ENCODE measurements at regions not wholly inside any gene's neighbourhood (a gene's known extent, or its start where the extent isn't known, plus 50 kb on each side); places are given as distances from the start of the nearest gene placed in this dataset.
"Not testable (repeated sequence)": the region's sequence is repeated elsewhere in the genome, so short reads cannot be mapped to it uniquely, and the experiment has no call there.

DNA sequence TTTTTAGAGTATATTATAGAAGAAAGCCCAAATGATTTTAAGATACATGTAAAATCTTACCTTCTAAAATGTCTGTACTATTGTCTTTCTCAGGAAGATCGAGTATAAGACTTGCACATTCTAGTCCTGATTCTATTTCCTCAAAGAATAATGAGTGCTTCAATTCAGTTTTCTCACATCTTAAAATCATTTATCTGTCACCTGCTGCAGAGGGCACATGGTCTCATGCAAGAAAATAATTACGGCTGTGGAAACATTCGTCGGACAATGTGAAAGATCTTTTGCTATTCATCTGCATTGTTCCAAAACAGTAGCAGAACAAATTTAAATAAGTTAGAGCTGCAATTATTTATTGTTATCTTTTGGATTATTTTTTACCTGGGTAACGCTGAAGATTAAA, 1403.5 kb downstream of the PCDH9 start:
- DNase-seq (ENCODE audit: low read depth): no peak

DNA sequence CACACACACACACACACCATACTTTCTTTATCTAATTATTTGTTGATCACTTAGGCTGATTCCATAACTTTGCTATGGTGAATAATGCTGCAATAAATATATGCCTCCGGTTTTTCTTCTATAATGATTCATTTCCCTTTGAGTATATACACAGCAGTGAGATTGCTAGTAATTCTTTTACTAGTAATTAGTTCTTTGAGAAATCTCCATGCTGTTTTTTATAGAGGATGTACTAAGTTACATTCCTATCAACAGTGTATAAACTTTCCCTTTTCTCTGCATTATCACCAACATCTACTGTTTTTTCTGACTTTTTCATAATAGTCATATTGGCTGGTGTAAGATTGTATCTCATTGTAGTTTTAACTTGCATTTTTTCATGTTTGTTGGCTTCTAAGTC, 1405.1 kb downstream of the PCDH9 start:
- no peak for DNase-seq (ENCODE audit: low read depth)

DNA sequence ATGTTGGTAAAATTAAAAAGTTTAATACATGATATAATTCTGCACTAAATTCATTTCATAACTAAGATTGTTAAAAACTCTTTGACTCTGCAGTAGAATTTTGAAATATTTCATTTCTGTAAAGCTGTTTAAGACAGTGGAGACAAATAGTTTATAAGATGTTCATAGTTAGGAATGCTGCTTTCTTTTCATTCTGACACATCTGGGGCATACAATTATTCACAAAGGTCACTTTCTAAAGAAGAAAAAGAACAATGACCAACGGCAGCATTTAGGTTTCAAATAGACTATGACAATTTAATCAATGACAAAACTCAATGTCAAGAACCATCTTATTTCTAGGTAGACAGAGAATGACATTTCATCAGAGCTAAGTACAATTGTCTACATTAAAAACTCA, 1422.1 kb downstream of the PCDH9 start:
- peak; percentile 12 for DNase-seq (ENCODE audit: low read depth)

DNA sequence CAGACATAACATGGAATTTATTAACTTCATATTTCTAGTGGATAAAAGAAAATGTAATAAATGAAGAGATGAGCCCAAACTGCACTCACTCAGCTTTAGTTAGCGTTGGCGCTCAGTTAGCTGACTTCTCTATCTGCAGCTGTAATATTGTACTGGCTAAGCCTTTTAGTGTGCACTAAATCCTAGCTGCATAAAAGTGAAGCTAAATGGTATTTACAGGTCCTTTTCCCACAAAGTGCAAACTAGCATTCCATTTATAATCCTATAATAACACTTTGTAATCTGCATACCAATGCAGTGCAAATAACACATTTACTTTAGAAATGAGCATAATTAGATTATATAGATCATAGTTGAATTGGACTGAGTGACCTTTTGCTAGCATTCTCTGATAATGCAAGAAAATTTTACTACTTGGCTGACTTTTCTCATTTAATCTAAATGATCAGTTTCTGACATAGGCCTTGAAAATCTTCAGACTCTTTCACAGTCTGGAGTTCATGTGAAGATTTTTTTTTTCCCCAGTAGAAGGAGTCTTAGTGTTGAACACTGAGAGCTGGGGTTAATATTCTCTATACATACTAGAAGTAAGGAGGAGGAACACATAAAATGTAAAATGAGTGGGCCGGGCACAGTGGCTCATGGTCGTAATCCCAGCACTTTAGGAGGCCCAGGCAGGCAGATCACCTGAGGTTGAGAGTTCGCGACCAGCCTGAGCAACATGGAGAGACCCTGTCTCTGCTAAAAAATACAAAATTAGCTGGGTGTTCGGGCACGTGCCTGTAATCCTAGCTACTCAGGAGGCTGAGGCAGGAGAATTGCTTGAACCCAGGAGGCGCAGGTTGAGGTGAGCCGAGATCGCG, 1426.4 kb downstream of the PCDH9 start:
- DNase-seq (ENCODE audit: low read depth): no peak

DNA sequence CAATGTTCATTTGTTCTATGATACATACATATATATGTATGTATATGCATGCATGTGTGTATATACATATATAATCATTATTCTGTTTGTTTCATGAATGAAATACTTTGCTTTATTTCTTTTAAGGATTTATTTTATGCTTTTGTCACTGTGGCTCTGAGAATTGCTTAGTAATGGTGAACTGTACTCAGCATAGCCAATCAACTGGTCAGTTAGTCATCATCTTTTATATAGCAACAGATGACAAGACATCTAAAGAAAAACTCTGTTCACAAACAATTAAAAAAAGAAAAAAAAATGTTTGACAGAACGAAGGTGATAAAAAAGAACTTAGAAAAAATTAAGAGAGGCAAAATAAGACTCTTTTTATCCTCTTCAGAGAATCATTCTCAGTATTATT, 1440.3 kb downstream of the PCDH9 start:
- DNase-seq (ENCODE audit: low read depth): peak; percentile 76

DNA sequence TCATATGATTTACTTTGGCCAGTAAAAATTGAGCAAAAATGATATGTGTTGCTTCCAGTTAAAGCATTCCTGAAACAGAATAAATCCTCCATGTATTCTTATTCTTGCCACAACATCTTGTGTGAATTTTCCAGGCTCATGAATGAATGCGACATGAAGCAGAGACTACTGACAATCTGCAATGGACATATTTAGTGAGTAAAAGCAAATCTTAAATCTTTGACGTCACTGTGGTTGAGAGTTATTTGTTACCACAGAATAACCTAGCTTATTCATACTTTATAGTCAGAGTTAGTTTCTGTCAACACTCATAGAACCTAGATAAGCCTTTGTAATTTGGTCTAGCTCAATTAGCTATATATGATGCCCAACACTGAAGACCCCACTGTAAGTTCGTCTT, 1443.1 kb downstream of the PCDH9 start:
- peak; percentile 9 for DNase-seq (ENCODE audit: low read depth)

DNA sequence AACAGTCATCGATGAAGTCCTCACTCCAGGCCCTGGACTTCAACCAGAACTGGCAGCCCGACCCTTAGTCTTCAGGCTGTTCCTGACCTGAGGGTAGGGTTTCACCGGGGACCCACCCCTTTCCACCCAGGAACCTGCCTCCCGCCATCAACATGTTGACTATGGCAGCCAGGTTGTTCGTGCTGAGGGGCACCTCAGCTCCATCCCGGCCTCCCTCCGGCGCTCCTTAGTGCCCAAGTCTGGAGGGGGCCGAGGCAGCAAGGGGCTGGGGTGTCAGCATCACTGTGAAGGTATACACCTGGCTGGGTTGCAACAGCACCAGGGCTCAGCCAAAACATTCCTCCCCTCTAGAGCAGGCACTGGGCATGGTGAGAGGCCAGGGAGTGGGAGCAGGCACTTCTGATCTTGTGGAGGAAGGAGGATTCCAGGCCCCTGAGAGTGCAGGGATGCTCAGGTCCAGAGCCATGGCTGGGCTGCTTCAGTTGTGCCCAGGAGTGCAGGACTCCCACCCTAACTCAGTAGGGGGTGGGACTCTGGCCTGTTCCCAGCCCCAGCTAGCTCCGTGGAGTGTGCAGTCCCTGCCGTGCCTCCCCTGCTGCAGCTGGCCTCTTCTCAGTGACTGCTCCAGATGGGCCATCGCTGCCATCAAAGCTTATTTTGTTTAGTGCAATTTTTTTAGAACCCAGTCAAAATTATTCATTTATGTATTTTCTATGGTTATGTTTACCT, 1445.9 kb downstream of the PCDH9 start:
- no peak for DNase-seq (ENCODE audit: low read depth)

DNA sequence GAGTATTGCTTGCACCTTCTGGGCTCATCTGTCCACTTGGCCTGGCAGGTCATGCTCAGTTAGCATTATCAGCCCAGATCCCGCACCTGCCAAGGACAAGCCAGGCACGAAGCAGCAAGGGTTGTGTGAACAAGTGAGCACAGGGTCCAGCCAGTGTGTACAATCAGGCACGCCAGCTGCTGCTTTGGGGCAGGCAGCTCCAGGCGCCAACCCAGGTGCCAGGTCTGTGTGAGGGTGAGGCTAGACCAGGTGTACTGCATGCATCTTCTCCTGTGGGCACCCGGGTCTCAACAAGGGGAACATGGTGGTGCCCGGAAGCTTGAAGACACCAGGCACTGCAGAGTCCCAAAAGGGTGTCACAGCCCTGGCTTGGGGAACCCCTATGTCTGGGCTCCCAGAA, 1446.8 kb downstream of the PCDH9 start:
- no peak for DNase-seq (ENCODE audit: low read depth)

DNA sequence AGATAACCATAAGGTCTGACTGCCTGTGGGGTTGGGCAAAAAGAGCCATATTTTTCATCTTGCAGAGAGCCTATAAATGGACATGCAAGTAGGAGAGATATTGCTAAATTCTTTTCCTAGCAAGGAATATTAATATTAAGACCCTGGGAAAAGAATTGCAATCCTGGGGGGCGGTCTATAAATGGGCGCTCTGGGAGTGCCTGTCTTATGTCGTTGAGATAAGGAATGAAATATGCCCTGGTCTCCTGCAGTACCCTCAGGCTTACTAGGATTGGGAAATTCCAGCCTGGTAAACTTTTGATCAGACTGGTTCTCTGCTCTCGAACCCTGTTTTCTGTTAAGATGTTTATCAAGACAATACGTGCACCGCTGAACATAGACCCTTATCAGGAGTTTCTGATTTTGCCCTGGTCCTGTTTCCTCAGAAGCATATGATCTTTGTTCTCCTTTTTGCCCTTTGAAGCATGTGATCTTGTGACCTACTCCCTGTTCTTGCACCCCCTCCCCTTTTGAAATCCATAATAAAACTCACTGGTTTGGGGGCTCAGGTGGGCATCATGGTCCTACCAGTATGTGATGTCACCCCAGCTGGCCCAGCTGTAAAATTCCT, 1458.3 kb downstream of the PCDH9 start:
- DNase-seq (ENCODE audit: low read depth): not testable (repeated sequence)

DNA sequence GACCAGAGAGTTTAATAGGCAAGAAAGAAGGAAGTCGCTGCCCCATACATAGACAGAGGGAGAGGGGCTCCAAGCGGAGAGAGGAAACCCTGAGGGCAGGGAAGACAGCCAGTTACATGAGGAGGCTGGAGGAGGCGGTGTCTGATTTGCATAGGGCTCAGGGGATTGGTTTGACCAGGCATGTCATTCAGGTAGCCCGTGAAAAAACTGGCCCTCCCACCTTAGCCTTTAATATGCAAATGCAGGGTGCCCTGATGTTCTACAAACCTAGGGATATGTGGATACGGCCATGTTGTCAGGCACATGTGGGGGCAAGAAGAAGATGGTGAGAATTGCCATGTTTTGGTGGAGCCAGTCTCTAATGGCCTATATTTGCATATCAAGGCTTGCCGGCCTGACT, 1461.6 kb downstream of the PCDH9 start:
- no peak for DNase-seq (ENCODE audit: low read depth)

DNA sequence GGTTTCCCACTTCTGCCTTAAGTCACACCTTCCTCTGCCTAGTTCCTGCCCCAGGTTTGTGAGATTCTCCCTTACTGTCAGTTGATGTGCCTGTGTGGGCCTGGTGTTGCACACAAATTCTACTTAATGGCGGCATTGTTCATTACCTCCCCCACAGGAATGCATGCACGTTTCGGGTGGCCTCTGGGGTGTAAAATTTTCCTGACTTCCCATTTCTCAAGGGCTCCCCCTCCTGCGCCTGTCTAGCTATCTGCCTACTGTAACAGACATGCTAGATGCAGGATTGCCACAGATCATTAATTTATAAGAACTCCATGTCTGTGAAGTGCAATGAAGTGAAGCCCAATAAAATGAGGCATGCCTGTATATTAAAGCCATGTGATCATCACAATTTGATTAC, 1466.3 kb downstream of the PCDH9 start:
- DNase-seq (ENCODE audit: low read depth): no peak

DNA sequence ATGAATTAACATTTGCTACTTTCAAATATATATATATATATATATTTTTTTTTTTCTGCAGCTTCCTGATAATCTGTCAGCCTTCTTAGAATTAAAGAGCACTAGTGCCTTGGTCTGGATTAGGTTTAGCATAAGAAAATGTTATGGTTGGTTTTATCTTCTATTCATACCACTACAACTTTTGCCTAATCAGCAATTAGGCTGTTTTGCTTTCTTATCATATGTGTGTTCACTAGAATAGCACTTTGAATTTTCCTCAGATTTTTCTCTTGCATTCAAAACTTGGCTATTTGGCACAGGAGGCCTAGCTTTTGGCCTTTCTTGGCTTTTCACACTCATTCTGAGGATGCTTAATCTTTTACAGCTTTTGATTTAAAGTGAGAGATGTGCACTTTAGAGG, 1468.1 kb downstream of the PCDH9 start:
- DNase-seq (ENCODE audit: low read depth): no peak

DNA sequence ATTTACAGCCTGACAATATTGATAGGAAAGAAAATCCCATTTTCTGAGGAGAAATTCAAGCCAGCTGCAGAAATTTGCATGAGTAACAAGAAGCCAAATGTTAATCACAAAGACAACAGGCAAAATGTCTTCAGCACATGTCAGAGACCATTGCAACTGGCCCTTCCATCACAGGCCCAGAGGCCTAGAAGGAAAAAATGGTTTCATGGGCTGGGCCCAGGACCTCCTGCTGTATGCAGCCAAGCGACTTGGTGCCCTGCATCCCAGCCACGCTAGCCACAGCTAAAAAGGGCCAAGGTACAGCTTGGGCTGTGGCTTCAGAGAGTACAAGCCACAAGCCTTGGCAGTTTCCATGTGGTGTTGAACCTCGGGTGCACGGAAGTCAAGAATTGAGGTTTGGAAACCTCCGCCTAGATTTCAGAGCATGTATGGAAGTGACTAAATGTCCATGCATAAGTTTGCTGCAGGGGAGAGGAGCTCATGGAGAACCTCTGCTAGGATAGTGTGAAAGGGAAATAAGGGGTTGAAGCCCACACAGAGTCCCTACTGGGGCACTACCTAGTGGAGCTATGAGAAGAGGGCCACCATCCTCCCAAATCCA, 1474.0 kb downstream of the PCDH9 start:
- no peak for DNase-seq (ENCODE audit: low read depth)

DNA sequence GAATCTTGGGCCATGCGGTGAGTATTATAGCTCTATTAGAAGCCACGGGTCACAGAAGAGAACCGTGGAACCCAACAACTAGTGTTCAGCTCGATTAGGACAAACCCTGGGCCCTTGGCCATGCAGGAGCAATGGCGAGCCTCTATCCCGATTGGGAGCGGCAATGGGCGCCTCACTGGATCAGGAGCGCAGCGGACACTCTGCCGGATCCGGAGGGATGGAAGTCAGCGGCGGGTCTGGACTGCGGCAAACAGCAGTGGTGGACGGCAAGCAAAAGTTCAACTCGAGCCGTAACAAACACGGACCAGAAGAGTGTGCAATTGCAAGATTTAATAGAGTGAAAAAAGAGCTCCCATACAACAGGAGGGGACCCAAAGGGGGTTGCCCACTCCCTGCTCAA, 1481.9 kb downstream of the PCDH9 start:
- DNase-seq (ENCODE audit: low read depth): no peak

DNA sequence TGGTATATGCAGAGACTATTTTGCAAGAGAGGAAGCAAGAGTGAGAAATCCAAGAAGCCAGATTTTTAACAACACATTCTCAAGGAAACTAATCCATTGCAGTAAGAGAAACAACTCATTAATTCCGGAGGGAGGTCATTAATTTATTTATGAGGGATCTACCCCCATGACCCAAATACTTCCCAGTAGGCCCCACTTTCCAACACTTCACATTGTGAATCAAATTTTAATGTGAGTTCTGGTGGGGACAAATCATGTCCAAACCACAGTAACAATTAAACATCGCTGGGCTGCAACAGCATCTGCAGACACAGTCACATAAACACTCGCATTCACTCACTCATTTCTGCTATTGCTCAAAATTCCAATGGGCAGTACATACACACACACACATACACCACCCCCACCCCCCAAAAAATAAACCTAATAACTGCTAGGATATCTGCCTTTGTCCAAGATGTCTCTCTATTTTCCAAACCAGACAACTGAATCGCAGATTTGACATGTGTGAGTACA, 1483.7 kb downstream of the PCDH9 start:
- no peak for DNase-seq (ENCODE audit: low read depth)

DNA sequence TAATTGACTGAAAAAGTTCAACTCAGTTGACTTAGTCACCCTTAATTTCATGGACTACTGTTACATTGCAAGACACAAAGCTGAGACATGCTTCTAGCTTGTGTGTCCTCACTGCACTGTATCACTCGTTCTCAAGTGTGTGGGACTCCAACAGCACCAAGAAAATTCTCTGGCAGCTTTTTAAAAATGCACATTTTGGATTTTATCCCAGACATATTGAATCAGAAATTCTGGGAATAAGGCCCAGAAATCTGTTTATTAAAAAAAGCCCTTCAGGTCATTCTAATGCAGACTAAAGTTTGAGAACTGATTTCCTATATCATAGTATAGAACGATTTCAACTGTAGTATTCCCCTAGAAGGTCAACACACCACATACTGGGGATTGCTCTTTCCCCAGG, 1485.3 kb downstream of the PCDH9 start:
- DNase-seq (ENCODE audit: low read depth): peak; percentile 52

DNA sequence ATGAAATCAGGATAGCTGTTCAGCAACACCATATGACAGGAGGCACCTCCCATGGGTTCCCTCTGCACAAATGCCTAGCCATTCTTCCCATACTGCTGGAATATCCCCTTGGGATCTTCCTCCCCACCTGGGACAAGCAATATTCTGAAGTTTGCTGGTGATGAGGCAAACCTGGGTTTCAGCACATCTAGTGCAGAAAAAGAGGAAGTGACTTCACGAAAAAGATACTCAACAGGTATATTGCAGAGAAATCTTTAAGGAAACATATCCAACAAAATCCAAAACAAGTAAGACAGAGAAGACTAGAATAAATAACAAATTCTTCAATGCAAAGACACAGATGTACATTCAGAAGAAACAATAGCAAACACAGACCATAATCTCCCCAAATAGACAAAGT, 1497.0 kb downstream of the PCDH9 start:
- DNase-seq (ENCODE audit: low read depth): no peak

DNA sequence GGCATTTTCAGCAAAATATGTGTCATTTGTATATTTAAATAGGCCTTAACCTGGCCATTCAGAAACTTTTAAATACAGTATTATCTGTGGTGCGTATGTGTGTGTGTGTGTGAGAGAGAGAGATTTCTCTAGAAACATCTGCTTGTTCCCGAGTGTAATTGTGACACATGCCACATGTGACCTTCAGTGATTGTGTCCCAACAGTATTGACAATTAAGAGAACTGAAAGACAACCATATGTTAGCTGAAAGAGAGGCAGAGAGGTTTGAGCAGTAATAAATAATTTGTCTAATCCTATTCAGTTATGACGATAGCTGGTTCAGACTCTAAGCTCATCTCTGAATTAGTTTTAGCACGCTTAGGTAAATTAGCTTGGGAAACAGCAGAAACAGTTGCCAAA, 1503.1 kb downstream of the PCDH9 start:
- DNase-seq (ENCODE audit: low read depth): no peak

DNA sequence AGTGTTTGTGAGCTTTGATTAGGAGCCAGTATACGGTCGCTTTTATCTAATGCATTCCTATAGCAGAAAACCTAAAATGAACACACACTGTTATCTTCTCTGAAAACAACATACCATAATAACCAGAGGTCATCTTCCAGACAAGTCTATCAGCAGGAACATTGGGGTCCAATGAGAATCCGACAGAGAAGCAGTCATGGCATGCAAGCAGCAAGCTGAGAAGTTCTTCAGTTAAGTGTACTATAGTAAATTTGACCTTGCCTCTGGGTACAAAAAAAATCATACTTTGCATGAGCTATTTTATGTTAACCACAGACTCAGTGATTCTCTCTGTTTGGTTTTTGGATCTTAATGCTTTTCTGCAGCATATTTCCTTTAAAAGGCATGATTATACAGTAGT, 1505.1 kb downstream of the PCDH9 start:
- peak; percentile 85 for DNase-seq (ENCODE audit: low read depth)

DNA sequence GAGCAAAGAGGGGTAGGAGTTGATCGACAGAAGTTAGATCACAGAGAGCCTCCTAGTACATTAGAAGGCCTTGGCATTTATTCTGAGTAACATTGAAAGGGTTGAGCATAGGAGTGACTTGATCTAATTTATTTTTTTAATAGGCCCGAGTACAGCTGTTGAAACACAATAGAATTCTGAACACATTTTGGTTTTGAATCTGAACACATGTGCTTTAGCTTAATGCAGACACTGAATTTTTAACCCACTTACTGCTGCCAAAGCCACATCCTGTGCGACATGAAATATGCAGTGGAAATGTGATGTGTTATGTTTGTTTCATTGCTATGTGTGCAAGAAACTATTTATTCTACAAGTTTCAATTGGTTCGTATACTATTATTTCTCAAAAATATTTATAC, 1505.9 kb downstream of the PCDH9 start:
- DNase-seq (ENCODE audit: low read depth): peak; percentile 83

DNA sequence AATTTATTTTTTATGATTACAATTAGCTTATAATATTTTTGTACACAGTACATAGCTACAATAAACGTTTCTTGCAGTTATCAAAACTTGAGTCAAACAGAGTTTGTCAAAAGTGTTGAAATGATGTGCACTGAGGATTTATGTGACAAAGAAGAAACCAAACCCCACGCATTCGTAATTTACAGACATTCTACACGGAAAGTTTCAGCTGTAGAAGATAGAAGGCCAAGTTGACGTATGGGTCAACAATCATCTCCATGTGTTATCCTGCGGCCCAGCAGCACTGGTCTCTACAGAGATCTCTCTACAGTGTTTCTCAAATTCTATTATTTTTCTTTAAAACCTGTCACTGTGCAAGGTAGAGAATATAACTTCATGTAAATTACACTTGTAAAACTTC, 1507.6 kb downstream of the PCDH9 start:
- DNase-seq (ENCODE audit: low read depth): no peak

DNA sequence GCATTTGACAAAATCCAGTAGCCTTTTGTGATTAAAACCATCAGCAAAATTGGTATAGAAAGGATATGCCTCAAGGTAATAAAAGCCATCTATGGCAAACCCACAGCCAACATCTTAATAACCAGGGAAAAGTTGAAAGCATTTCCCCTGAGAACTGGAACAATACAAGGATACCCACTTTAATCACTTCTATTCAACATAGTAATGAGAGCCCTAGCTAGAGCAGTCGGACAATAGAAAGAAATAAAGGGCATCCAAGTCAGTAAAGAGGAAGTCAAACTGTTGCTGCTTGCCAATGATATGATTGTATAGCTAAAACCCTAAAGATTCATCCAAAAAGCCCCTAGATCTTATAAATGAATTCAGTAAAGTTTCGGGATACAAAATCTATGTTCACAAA, 1510.3 kb downstream of the PCDH9 start:
- DNase-seq (ENCODE audit: low read depth): no peak

DNA sequence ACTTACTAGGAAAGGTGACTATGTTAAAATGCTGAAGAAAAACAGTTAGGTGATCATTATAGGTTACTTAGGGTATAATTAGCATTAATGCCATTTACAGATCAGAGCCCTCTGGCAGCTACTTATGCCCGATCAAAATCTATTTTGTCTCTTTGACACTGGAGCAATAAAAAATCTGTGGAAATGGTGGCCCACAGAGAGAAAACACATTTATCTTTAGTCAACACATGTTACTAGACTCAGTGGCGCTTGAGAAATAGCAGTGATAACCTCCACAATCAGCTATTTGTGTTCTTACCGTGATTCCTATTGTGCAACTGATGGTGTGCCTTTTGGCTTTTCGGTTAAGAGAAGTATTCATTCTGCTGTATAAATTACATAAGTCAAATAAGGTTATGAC, 1519.6 kb downstream of the PCDH9 start:
- peak; percentile 3 for DNase-seq (ENCODE audit: low read depth)

All from iris pigment epithelial cell (primary cell).